DND-41 (cell line): ENCODE measurements at regions not wholly inside any gene's neighbourhood (a gene's known extent, or its start where the extent isn't known, plus 50 kb on each side); places are given as distances from the start of the nearest gene placed in this dataset.

Experiments used
- CTCF ChIP-seq: IDR thresholded peaks from 2 replicates; pipeline ENCODE4 v1.5.1; 2012; ENCODE audit warnings: borderline replicate concordance, low read length, moderate library complexity, mild to moderate bottlenecking; ENCODE audit not compliant: poor library complexity, severe bottlenecking; ENCODE audit errors: extremely low read depth
- EZH2 ChIP-seq: IDR thresholded peaks from 3 replicates; pipeline ENCODE4 v1.6.1; 2012; ENCODE audit warnings: borderline replicate concordance, low read depth, mild to moderate bottlenecking, moderate library complexity, low read length, inconsistent platforms; ENCODE audit not compliant: severe bottlenecking

DNA sequence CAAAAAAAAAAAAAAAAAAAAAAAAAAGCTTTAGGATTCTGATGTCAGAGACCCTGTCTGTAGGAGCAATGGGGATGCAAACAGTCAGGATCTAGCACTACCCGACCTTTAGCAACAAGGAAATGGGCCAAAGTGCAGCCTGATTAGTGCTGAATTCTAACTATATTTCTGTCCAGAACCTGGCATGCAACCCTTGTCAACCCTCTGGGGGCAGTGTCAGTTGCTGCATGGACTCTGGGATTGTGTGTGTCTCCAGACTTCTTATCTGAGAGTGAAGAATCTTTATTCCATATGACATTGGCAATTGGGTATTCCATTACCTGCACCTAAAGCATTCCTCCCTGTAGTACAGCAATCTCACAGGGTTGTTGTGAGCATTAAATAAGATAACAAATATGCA, 120.3 kb upstream of the CRHR1 start:
- TF ChIP-seq CTCF (no peak), EZH2 (no peak)
